GM19043 (cell line): ENCODE measurements at regions not wholly inside any gene's neighbourhood (a gene's known extent, or its start where the extent isn't known, plus 50 kb on each side); places are given as distances from the start of the nearest gene placed in this dataset.
"Not testable (repeated sequence)": the region's sequence is repeated elsewhere in the genome, so short reads cannot be mapped to it uniquely, and the experiment has no call there.

Experiments used
- ATAC-seq: cut with Tn5 transposase; IDR thresholded peaks from one replicate; pipeline ENCODE4 v1.9.1; 2021; ENCODE audit warnings: low read depth; ENCODE audit not compliant: unreplicated experiment

DNA sequence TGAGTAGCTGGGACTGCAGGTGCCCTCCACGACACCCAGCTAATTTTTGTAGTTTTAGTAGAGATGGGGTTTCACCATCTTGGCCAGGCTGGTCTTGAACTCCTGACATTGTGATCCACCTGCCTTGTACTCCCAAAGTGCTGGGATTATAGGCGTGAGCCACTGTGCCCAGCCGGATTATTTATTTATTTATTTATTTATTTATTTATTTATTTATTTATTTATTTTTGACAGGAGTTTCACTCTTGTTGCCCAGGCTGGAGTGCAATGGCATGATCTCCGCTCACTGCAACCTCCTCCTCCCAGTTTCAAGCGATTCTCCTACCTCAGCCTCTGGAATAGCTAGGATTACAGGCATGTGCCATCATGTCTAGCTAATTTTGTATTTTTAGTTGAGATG lies 466.1 kb upstream of the BRINP3 start:
- ATAC-seq, result not testable (repeated sequence)

DNA sequence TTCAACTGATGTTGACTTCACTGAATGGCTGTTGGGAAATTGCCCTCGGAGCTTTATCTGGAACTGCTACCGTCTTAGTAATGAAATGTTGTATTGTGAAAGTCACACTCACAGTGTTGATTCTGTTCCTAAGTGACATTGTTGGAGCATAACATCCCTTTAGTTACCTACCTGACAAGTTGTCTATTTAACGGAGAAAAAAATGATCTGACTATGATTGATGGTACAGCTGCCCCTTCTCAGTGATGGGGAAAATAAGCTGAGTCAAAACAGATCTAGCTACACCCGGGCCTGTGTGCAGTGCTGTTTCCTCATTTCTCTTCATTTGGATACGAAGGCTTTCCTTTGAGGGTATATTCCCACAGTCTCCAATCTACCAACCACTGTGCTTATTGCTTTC lies 472.3 kb upstream of the BRINP3 start:
- ATAC-seq, result no peak

DNA sequence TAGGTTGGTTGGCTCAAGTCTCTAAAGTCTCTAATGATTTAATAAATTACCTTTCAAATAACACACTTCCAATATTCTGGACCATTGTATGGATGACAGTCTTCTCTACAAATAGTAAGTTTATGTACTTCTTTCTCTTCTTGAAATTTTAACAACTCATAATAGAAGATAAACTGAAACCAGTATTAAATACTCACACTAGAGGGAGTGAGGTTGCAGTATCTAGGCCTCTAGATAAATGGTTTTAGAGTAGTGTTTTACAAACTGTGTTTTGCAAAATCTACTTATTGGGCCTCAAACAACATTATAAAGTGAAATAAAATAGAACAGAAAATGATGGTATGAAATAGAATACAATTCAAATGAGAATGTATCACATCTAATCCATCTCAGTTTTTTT lies 479.9 kb upstream of the BRINP3 start:
- no peak for ATAC-seq

- no peak for ATAC-seq
These were observed 485.7 kb upstream of the BRINP3 start for GRCh38 chr1:190963321-190963720.

DNA sequence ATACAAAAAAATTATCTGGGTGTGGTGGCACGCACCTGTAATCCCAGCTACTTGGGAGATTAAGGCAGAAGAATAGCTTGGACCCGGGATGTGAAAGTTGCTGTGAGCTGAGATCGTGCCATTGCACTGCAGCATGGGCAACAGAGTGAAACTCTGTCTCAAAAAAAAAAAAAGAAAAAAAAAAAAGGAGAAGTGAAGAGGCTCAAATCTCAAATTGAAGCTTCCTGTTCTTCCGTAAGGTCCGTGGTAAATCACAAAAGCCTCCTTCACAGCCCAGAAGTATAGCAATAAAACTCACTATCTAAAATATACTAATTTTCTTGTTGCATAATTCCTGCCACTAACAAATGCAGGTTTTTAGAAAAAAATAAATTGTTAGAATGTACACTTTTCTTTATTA lies 498.2 kb upstream of the BRINP3 start:
- ATAC-seq, result no peak

DNA sequence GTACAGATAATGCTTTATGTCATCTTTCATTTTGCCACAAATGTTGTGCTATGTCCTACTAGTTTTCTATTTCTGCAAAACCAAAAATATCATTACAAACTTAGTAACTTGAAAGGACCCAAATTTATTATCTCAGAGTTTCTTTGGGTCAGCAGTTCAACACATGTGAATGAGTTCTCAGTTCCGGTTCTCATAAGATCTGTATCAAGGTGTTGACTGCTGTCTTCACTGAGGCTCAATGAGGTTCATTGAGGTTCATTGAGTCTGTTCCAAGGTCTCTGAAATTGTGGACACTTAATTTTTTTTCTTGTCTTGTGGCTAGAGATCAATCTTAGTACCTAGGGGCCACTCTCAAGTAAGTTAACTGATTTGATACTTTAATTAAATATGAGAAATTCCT lies 525.1 kb upstream of the BRINP3 start:
- no peak for ATAC-seq

DNA sequence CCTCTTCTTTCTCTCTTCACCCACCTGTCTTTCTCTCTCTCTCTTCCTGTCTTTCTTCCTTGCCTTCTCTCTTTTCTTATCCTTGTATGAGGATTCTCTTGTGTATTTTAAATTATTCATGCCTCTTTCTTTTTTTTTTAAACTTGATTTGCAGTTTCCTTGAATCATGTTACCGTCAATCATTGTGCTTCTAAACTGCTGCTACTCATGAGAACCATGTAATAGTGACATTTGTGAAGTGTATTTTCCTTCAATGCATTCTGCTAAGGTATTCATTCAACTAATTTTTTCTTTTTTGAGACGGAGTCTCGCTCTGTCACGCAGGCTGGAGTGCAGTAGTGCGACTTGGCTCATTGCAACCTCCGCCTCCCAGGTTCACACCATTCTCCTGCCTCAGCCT lies 539.1 kb upstream of the BRINP3 start:
- ATAC-seq, result no peak

GRCh38 chr1:191022856-191023255 lies 545.2 kb upstream of the BRINP3 start:
- no peak for ATAC-seq

GRCh38 chr1:191025896-191026642 lies 548.4 kb upstream of the BRINP3 start:
- no peak for ATAC-seq

DNA sequence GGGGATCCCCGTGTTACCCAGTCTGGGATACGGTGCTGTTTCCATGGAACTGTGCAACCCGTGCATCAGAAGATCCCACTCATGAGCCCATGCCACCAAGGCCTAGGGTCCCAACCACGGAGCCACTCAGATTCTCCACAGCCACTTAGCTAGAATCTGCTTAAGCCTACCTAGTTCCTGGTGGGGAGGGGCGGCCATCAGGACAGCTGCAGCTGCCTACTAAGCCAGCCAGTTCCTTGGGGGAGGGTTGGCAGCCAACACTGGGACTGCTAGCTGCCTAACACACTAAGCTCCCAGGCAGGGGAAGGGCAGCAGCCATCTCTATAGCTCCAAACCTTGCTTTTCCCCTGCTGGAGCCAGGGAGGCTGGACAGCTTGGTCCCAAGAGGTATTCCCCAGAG lies 549.2 kb upstream of the BRINP3 start:
- no peak for ATAC-seq

GRCh38 chr1:191034132-191034531 lies 556.5 kb upstream of the BRINP3 start:
- no peak for ATAC-seq

GRCh38 chr1:191043066-191043465 lies 565.4 kb upstream of the BRINP3 start:
- ATAC-seq, result no peak

- no peak for ATAC-seq
These were observed 572.1 kb upstream of the BRINP3 start for GRCh38 chr1:191049781-191050180.

GRCh38 chr1:191052888-191053287 lies 575.2 kb upstream of the BRINP3 start:
- no peak for ATAC-seq

DNA sequence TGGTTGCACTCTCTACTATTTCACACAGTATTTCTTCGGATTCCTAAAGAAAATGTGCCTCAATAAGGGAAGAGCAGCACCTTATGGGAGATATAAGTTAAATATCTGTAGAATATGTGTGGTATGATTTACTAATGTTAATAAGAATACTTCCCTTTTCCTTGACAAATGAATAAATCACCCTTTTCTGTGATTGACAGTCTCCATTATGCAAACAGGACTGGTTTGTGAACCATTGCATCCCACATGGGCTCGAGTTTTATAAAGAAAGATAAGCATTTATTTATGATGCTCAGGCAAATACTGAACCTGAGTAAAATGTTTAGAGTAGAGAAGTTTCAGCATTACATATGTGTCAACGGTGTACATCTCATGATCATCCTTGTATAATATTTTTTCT lies 587.7 kb upstream of the BRINP3 start:
- no peak for ATAC-seq

DNA sequence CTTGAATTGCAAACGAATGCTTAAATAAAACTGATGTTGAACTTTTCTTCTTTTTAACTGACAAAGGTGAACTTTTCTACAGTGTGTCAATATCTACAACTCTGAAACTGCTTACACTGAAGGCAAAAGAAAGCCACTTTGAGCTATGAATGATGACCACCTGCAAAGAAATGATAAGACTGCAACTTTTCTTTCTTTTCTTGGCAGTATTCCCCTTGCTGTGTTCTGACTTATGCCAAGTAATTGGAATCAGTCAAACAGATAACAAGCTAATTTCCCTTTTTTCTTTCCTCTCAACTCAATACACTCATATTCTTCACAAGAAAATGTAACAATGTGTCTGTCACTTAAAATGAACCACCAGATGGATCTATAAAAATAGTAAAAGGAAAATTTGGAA lies 588.1 kb upstream of the BRINP3 start:
- ATAC-seq, result no peak

DNA sequence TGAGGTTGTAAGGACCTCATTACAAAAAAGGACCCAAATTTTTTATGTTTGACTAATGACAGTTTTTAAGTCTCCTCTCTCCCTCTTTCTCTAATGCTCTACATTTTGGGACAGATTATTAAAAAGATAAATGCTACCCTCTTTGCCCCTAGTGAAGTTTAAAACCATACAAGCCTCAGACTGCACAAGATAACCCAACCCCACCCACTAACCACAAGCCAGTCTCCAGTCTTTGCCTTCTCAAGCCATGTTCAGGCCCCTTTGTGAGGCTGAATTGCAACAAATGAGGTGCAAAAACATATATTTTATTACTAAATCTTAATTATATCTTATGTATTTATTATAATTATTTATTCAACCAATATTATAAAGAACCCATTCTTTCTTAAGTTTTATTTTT lies 597.2 kb upstream of the BRINP3 start:
- ATAC-seq, result no peak

DNA sequence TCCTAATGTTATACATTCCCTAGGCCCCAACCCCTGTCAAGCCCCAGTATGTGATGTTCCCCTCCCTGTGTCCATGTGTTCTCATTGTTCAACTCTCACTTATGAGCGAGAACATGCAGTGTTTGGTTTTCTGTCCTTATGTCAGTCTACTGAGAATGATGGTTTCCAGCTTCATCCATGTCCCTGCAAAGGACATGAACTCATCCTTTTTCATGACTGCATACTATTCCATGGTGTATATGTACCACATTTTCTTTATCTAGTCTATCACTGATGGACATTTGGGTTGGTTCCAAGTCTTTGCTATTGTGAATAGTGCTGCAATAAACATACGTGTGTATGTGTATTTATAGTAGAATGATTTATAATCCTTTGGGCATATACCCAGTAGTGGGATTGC lies 605.4 kb upstream of the BRINP3 start:
- not testable (repeated sequence) for ATAC-seq

DNA sequence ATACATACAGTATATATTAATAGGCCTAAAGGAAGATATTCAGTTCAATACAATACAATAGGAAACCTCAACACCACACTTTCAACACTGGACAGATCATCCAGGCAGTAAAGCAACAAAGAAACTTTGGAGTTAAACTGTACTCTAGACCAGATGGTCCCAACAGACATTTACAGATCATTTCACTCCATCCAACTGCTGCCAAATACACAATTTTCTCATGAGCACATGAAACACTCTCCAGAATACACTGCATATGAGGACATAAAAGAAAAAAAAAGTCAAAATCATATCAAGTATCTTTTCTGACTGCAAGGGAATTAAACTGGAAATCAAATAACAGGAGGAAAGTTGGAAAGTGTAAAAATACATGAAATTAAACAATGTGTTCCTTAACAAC lies 607.5 kb upstream of the BRINP3 start:
- ATAC-seq, result no peak

- no peak for ATAC-seq
These were observed 609.2 kb upstream of the BRINP3 start for GRCh38 chr1:191086910-191087309.

DNA sequence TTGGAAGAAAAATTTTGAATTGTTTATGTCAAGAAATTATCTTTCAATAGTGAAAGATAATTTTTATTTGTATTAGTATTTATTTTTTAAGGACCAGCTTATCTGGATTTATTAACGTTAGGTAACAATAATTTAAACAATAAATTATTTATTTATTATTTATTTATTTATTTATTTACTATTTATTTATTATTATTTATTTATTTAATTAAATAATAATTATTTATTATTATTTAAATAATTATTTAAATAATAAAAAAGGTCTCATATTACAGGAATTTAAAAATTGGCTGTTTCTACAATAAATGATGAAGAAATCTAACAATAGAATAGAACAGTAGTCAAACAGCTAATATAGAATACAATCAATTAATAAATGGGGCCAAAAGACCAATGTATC lies 618.7 kb upstream of the BRINP3 start:
- no peak for ATAC-seq

GRCh38 chr1:191099696-191100095 lies 622.0 kb upstream of the BRINP3 start:
- ATAC-seq, result no peak

- ATAC-seq, result no peak
These were observed 624.3 kb upstream of the BRINP3 start for GRCh38 chr1:191101960-191102359.
